ENCODE measurements at regions not wholly inside any gene's neighbourhood (a gene's known extent, or its start where the extent isn't known, plus 50 kb on each side); places are given as distances from the start of the nearest gene placed in this dataset.

DNA sequence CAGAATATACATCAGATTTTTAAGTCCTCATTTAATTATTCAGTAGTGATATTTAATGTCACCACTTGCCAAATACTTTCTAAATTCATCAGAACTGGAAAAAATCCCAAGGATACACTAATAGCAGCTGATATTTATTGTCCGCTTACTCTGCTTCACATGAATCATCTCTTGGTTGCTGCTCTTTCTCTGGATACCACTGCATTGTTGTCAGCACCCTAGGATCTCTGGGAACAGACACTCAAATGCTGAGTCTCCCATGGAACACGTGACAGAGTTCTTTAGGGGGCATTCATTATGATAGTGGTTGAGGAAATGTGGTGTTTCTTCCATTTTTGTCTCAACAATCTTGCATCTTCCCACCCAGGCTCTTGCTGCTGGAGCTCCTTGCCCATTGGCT lies 318.0 kb downstream of the RFPL4B start (continued):
- no peak for TF ChIP-seq ZSCAN20 (CRISPR knock-in tag; IDR thresholded peaks at IDR 0.05)
- TF ChIP-seq POLR2AphosphoS2 (conservative IDR thresholded peaks at IDR 0.05; ENCODE audit: low read length) = no peak
- TF ChIP-seq KDM1A (IDR thresholded peaks at IDR 0.05; ENCODE audit: low read depth) = no peak

- H3K9me3 ChIP-seq = no peaks in the 10 kb centered on the region
- H3K27ac ChIP-seq = no peak overlapping the region
- no peak for ATAC-seq
- ChIA-PET POLR2A (no interaction called here), CTCF (no interaction called here)
- no peak overlapping the region for H3K4me2 ChIP-seq
- 50% methylated on average over 1 of the region's 1 CpG for WGBS (ENCODE audit: missing lambda C conversion rate)
- H3K4me1 ChIP-seq = no peaks in the 10 kb centered on the region
- TF ChIP-seq ZSCAN20 (CRISPR knock-in tag; IDR thresholded peaks at IDR 0.05) = no peak
- TF ChIP-seq ATOH8 (CRISPR knock-in tag; IDR thresholded peaks at IDR 0.05; ENCODE audit: low read depth) = no peak
- no peak for TF ChIP-seq RFX5 (IDR thresholded peaks at IDR 0.05)
- no peak for TF ChIP-seq ELK1 (IDR thresholded peaks at IDR 0.05; ENCODE audit: low read depth, low read length)
- no peak for TF ChIP-seq RNF2 (IDR thresholded peaks at IDR 0.05; ENCODE audit: borderline replicate concordance, low read depth)
- no peak for TF ChIP-seq RCOR1 (IDR thresholded peaks at IDR 0.05; ENCODE audit: low read depth, low read length)
- no peak for TF ChIP-seq CBX2 (IDR thresholded peaks at IDR 0.05; ENCODE audit: borderline replicate concordance, low read depth)
- no peak for TF ChIP-seq NPAS2 (CRISPR knock-in tag; IDR thresholded peaks at IDR 0.05; ENCODE audit: borderline replicate concordance)
- no peak for TF ChIP-seq CEBPB (IDR thresholded peaks at IDR 0.05)
- TF ChIP-seq NFE2L2 (conservative IDR thresholded peaks at IDR 0.05; ENCODE audit: low read length) = no peak
- FAIRE-seq = no peak
- DNase-seq (ENCODE audit: low read depth in 1 of 2, low spot score in 1 of 2) = no peak
- H3K4me3 ChIP-seq = no peak overlapping the region
Measured at GRCh38 chr6:112665815-112666214, 318.7 kb downstream of the RFPL4B start.

GRCh38 chr6:112667427-112667826 lies 320.3 kb downstream of the RFPL4B start:
- ChIA-PET POLR2A (no interaction called here), CTCF (no interaction called here)
- H3K4me2 ChIP-seq = no peak overlapping the region
- no peak for DNase-seq (ENCODE audit: low read depth in 1 of 2, low spot score in 1 of 2)
- H3K9me3 ChIP-seq = no peaks in the 10 kb centered on the region
- no peaks in the 10 kb centered on the region for H3K4me1 ChIP-seq
- no peak for ATAC-seq
- H3K27ac ChIP-seq = no peak overlapping the region
- FAIRE-seq = no peak
- H3K4me3 ChIP-seq = no peak overlapping the region
- TF ChIP-seq TFCP2L1 (CRISPR knock-in tag; IDR thresholded peaks at IDR 0.05) (no peak), ESRRA (IDR thresholded peaks at IDR 0.05; ENCODE audit: borderline replicate concordance, low read length) (no peak)
- TF ChIP-seq, protein P1, sequence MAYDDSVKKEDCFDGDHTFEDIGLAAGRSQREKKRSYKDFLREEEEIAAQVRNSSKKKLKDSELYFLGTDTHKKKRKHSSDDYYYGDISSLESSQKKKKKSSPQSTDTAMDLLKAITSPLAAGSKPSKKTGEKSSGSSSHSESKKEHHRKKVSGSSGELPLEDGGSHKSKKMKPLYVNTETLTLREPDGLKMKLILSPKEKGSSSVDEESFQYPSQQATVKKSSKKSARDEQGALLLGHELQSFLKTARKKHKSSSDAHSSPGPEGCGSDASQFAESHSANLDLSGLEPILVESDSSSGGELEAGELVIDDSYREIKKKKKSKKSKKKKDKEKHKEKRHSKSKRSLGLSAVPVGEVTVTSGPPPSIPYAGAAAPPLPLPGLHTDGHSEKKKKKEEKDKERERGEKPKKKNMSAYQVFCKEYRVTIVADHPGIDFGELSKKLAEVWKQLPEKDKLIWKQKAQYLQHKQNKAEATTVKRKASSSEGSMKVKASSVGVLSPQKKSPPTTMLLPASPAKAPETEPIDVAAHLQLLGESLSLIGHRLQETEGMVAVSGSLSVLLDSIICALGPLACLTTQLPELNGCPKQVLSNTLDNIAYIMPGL (CRISPR knock-in tag; IDR thresholded peaks at IDR 0.05; ENCODE audit: borderline replicate concordance) = no peak

DNA sequence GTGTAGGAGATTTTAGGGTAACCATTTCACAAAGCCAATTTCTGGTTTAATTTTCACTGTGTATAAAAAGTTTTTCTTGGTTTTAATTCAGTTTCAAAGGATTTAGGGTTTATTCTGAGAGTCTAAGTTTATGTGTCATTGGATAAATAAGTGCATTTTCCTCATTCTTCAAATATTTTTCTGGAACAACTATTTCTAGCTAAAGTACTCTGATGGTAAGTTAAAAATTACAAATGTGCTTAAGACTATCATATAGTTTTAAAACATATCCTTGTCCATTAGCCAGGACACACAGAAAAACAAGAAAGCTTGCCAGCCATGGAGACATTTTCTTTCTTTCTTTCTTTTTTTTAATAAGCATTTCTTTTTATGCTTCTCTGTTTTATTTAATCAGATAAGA lies 333.0 kb downstream of the RFPL4B start:
- Histone ChIP-seq H3K4me2 (peak overlapping the region; percentile 67), H3K9me3 (no peaks in the 10 kb centered on the region), H3K27ac (peak overlapping the region in 1 of 2 experiments; percentile 40; a peak in 1 of 6 replicates), H3K4me3 (no peak overlapping the region), H3K4me1 (peaks cover 36% of the 10 kb centered on the region)
- no peak for DNase-seq (ENCODE audit: low read depth in 1 of 2, low spot score in 1 of 2)
- ChIA-PET CTCF (no interaction called here), POLR2A (no interaction called here)
- no peak for ATAC-seq
- no peak for TF ChIP-seq SREBF2 (IDR thresholded peaks at IDR 0.05)
- TF ChIP-seq RCOR1 (IDR thresholded peaks at IDR 0.05; ENCODE audit: low read depth, low read length) = no peak
- TF ChIP-seq EHF (CRISPR knock-in tag; IDR thresholded peaks at IDR 0.05) = no peak
- no peak for TF ChIP-seq JUNB (IDR thresholded peaks at IDR 0.05)
- no peak for TF ChIP-seq RARB (CRISPR knock-in tag; IDR thresholded peaks at IDR 0.05)
- TF ChIP-seq ZNF302 (CRISPR knock-in tag; IDR thresholded peaks at IDR 0.05) = no peak
- TF ChIP-seq RFX5 (IDR thresholded peaks at IDR 0.05) = no peak
- TF ChIP-seq CHD4 (IDR thresholded peaks at IDR 0.05; ENCODE audit: borderline replicate concordance) = no peak
- TF ChIP-seq, protein P2, sequence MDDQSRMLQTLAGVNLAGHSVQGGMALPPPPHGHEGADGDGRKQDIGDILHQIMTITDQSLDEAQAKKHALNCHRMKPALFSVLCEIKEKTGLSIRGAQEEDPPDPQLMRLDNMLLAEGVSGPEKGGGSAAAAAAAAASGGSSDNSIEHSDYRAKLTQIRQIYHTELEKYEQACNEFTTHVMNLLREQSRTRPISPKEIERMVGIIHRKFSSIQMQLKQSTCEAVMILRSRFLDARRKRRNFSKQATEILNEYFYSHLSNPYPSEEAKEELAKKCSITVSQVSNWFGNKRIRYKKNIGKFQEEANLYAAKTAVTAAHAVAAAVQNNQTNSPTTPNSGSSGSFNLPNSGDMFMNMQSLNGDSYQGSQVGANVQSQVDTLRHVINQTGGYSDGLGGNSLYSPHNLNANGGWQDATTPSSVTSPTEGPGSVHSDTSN (IDR thresholded peaks at IDR 0.05) = no peak
- TF ChIP-seq HOXA7 (CRISPR knock-in tag; IDR thresholded peaks at IDR 0.05) = no peak
- TF ChIP-seq ZC3H11A (IDR thresholded peaks at IDR 0.05) = no peak
- no peak for TF ChIP-seq CHD2 (IDR thresholded peaks at IDR 0.05; ENCODE audit: low read length, partially characterized antibody)
- no peak for TF ChIP-seq RAD21 (conservative IDR thresholded peaks at IDR 0.05 in 1 of 2, IDR thresholded peaks at IDR 0.05 in 1 of 2)
- no peak for TF ChIP-seq MAZ (IDR thresholded peaks at IDR 0.05; ENCODE audit: borderline replicate concordance, low read depth, low read length)
- no peak for TF ChIP-seq HEYL (CRISPR knock-in tag; IDR thresholded peaks at IDR 0.05)
- no peak for FAIRE-seq

All from A549 (cell line).